H9 (cell line): ENCODE measurements at regions not wholly inside any gene's neighbourhood (a gene's known extent, or its start where the extent isn't known, plus 50 kb on each side); places are given as distances from the start of the nearest gene placed in this dataset.
A peak's percentile ranks its signal among the peaks of the same experiment; 100 is the strongest.

Experiments used
- DNase-seq: peaks from one replicate; pipeline ENCODE4 v3.0.0-alpha.2; 2017
- H2AFZ ChIP-seq: one replicate; pipeline ENCODE4 v1.6.1; 2013; ENCODE audit warnings: mild to moderate bottlenecking, low read length, control low read depth, moderate library complexity
- H2AK5ac ChIP-seq: 2 replicates; pipeline ENCODE4 v1.6.1; 2013; ENCODE audit warnings: low read length, control low read depth, mixed read lengths; ENCODE audit not compliant: insufficient read length
- H2BK120ac ChIP-seq: one replicate; pipeline ENCODE4 v1.6.1; 2013; ENCODE audit warnings: low read depth, mild to moderate bottlenecking, low read length, control low read depth, inconsistent platforms; ENCODE audit not compliant: poor library complexity, severe bottlenecking
- H2BK12ac ChIP-seq: 2 replicates; pipeline ENCODE4 v1.6.1; 2013; ENCODE audit warnings: low read length, control low read depth, mixed read lengths, low read depth; ENCODE audit not compliant: insufficient read length
- H2BK15ac ChIP-seq: 2 replicates; pipeline ENCODE4 v1.6.1; 2013; ENCODE audit warnings: low read depth, low read length, control low read depth
- H2BK20ac ChIP-seq: one replicate; pipeline ENCODE4 v1.6.1; 2013; ENCODE audit warnings: low read depth, mild to moderate bottlenecking, low read length, control low read depth, inconsistent platforms; ENCODE audit not compliant: poor library complexity, severe bottlenecking
- H2BK5ac ChIP-seq: 2 replicates; pipeline ENCODE4 v1.6.1; 2013; ENCODE audit warnings: low read length, control low read depth, mixed read lengths; ENCODE audit not compliant: insufficient read length
- H3K14ac ChIP-seq: 2 replicates; pipeline ENCODE4 v1.6.1; 2013; ENCODE audit warnings: low read length, control low read depth; ENCODE audit not compliant: insufficient read depth
- H3K18ac ChIP-seq: 2 replicates; pipeline ENCODE4 v1.6.1; 2013; ENCODE audit warnings: low read depth, mild to moderate bottlenecking, mixed read lengths, low read length, control low read depth; ENCODE audit not compliant: insufficient read length
- H3K23ac ChIP-seq: 2 replicates; pipeline ENCODE4 v1.6.1; 2013; ENCODE audit warnings: low read length, control low read depth, mixed read lengths, low read depth; ENCODE audit not compliant: insufficient read length
- H3K23me2 ChIP-seq: 2 replicates; pipeline ENCODE4 v1.6.1; 2013; ENCODE audit warnings: low read depth, mild to moderate bottlenecking, mixed read lengths, low read length, control low read depth; ENCODE audit not compliant: insufficient read length, poor library complexity, severe bottlenecking
- H3K27ac ChIP-seq: 2 replicates; pipeline ENCODE4 v1.5.1; 2013; ENCODE audit warnings: low read length, control low read depth, mixed read lengths, low read depth; ENCODE audit not compliant: insufficient read length
- H3K27me3 ChIP-seq: 2 replicates; pipeline ENCODE4 v1.6.1; 2013; ENCODE audit warnings: low read length, control low read depth, inconsistent platforms; ENCODE audit not compliant: insufficient read depth
- H3K4ac ChIP-seq: 2 replicates; pipeline ENCODE4 v1.6.1; 2013; ENCODE audit warnings: low read depth, mild to moderate bottlenecking, control low read depth, inconsistent platforms, low read length, moderate library complexity
- H3K4me1 ChIP-seq: 2 replicates; pipeline ENCODE4 v1.6.1; 2013; ENCODE audit warnings: low read length, control low read depth, inconsistent platforms; ENCODE audit not compliant: insufficient read depth
- H3K4me2 ChIP-seq: 2 replicates; pipeline ENCODE4 v1.6.1; 2013; ENCODE audit warnings: low read length, control low read depth, mixed read lengths; ENCODE audit not compliant: insufficient read length, insufficient read depth
- H3K56ac ChIP-seq: 2 replicates; pipeline ENCODE4 v1.6.1; 2013; ENCODE audit warnings: low read depth, mild to moderate bottlenecking, mixed read lengths, low read length, control low read depth; ENCODE audit not compliant: insufficient read length
- H3K79me1 ChIP-seq: 2 replicates; pipeline ENCODE4 v1.6.1; 2013; ENCODE audit warnings: low read depth, mild to moderate bottlenecking, moderate library complexity, low read length, control low read depth, inconsistent platforms; ENCODE audit not compliant: insufficient read depth, poor library complexity, severe bottlenecking
- H3K79me2 ChIP-seq: 2 replicates; pipeline ENCODE4 v1.6.1; 2013; ENCODE audit warnings: low read length, control low read depth, inconsistent platforms; ENCODE audit not compliant: insufficient read depth
- H3K9ac ChIP-seq: 2 replicates; pipeline ENCODE4 v1.6.1; 2013; ENCODE audit warnings: low read length, control low read depth, mixed read lengths; ENCODE audit not compliant: insufficient read length; ENCODE audit errors: extremely low read depth
- H3K9me3 ChIP-seq: one replicate; pipeline ENCODE4 v1.6.1; 2013; ENCODE audit warnings: low read depth, low read length, inconsistent platforms; ENCODE audit not compliant: control insufficient read depth
- H3T11ph ChIP-seq: one replicate; pipeline ENCODE4 v1.6.1; 2013; ENCODE audit warnings: mild to moderate bottlenecking, low read length, control low read depth, inconsistent platforms
- H4K20me1 ChIP-seq: one replicate; pipeline ENCODE4 v1.6.1; 2013; ENCODE audit not compliant: control insufficient read depth, insufficient read length, insufficient read depth
- H4K5ac ChIP-seq: 2 replicates; pipeline ENCODE4 v1.6.1; 2013; ENCODE audit warnings: low read depth, mild to moderate bottlenecking, mixed read lengths, low read length, control low read depth; ENCODE audit not compliant: insufficient read length
- H4K8ac ChIP-seq: replicated peaks from 2 replicates; pipeline ENCODE4 v1.6.1; 2013; ENCODE audit warnings: low read length, control low read depth, mixed read lengths, low read depth; ENCODE audit not compliant: insufficient read length
- H4K91ac ChIP-seq: 2 replicates; pipeline ENCODE4 v1.6.1; 2013; ENCODE audit warnings: low read depth, mild to moderate bottlenecking, moderate library complexity, mixed read lengths, low read length, control low read depth; ENCODE audit not compliant: insufficient read length
- H3K27ac Mint-ChIP-seq, 3 experiments: 2 replicates in 2 of 3; 3 replicates in 1 of 3; pipeline ENCODE4 v1.8.0; 2020 to 2021; ENCODE audit warnings: mixed read lengths in 3 of 3, mild to moderate bottlenecking in 1 of 3, moderate library complexity in 1 of 3
- H3K27me3 Mint-ChIP-seq: 2 replicates; pipeline ENCODE4 v1.8.0; 2021; ENCODE audit warnings: low read depth, mild to moderate bottlenecking, moderate library complexity, mixed read lengths
- H3K36me3 Mint-ChIP-seq, 3 experiments: 2 replicates in 2 of 3; 3 replicates in 1 of 3; pipeline ENCODE4 v1.8.0; 2020 to 2021; ENCODE audit warnings: low read depth in 3 of 3, mixed read lengths in 3 of 3; ENCODE audit not compliant: insufficient read depth in 1 of 3
- H3K4me1 Mint-ChIP-seq, 2 experiments: 2 replicates each; pipeline ENCODE4 v1.8.0; 2020; ENCODE audit warnings: mixed read lengths in 2 of 2
- H3K4me3 Mint-ChIP-seq, 2 experiments: 2 replicates in 1 of 2; 3 replicates in 1 of 2; pipeline ENCODE4 v1.8.0; 2020 to 2021; ENCODE audit warnings: mild to moderate bottlenecking in 2 of 2, mixed read lengths in 2 of 2, moderate library complexity in 1 of 2
- H3K9me3 Mint-ChIP-seq, 2 experiments: 2 replicates in 1 of 2; 3 replicates in 1 of 2; pipeline ENCODE4 v1.8.0; 2020; ENCODE audit warnings: mild to moderate bottlenecking in 2 of 2, mixed read lengths in 2 of 2, moderate library complexity in 1 of 2
- CTCF ChIP-seq: fragments of 200-600 bp; sonication (generic); conservative IDR thresholded peaks from 3 replicates; pipeline ENCODE4 v1.8.0; 2021; ENCODE audit warnings: antibody characterized with exemption, mild to moderate bottlenecking
- WGBS: extraction: QIAGEN DNeasy Blood & Tissue Kit; methylation state at CpG from one replicate; pipeline ENCODE4 v1.1.7; 2013; ENCODE audit warnings: missing lambda C conversion rate, low lambda C conversion rate, mixed read lengths; ENCODE audit not compliant: insufficient read length; ENCODE audit errors: extremely low coverage; 5-methylcytosine and 5-hydroxymethylcytosine counted together

GRCh38 chr1:29518183-29518835, 282.0 kb downstream of the PTPRU start:
- no peak overlapping the region for H3K4me3 Mint-ChIP-seq
- no peak overlapping the region for H2AFZ ChIP-seq
- H3K36me3 Mint-ChIP-seq = no peaks in the 10 kb centered on the region
- no peak overlapping the region for H4K5ac ChIP-seq
- no peak overlapping the region for H3K18ac ChIP-seq
- no peaks in the 10 kb centered on the region for H3K9me3 ChIP-seq
- H4K20me1 ChIP-seq = peaks cover 2% of the 10 kb centered on the region
- no peak overlapping the region for H4K91ac ChIP-seq
- H3K56ac ChIP-seq = no peak overlapping the region
- no peak overlapping the region for H2AK5ac ChIP-seq
- WGBS = no CpG with 5 or more reads among the region's 6 CpGs
- H3T11ph ChIP-seq = no peak overlapping the region
- H2BK12ac ChIP-seq = no peak overlapping the region
- no peak overlapping the region for H3K23ac ChIP-seq
- H3K27ac Mint-ChIP-seq = no peak overlapping the region; a peak in 1 of 7 replicates
- DNase-seq = peak; percentile 8
- no peak overlapping the region for H2BK120ac ChIP-seq
- H3K27me3 ChIP-seq = no peaks in the 10 kb centered on the region
- no peak overlapping the region for H3K4me2 ChIP-seq
- H3K9ac ChIP-seq = no peak overlapping the region
- H2BK20ac ChIP-seq = no peak overlapping the region
- no peaks in the 10 kb centered on the region for H3K23me2 ChIP-seq
- H3K4me1 ChIP-seq = no peaks in the 10 kb centered on the region
- TF ChIP-seq CTCF = no peak
- peaks cover 11% of the 10 kb centered on the region for H3K27me3 Mint-ChIP-seq
- H3K79me2 ChIP-seq = no peaks in the 10 kb centered on the region
- H2BK5ac ChIP-seq = no peak overlapping the region
- H3K4ac ChIP-seq = no peak overlapping the region
- H3K4me1 Mint-ChIP-seq = peaks cover 13 to 37% of the 10 kb centered on the region in 2 experiments
- no peak overlapping the region for H2BK15ac ChIP-seq
- no peaks in the 10 kb centered on the region for H3K79me1 ChIP-seq
- no peak overlapping the region for H4K8ac ChIP-seq
- H3K14ac ChIP-seq = no peak overlapping the region
- no peaks in the 10 kb centered on the region for H3K9me3 Mint-ChIP-seq
- no peak overlapping the region for H3K27ac ChIP-seq
